HL-60 (cell line): ENCODE measurements at regions not wholly inside any gene's neighbourhood (a gene's known extent, or its start where the extent isn't known, plus 50 kb on each side); places are given as distances from the start of the nearest gene placed in this dataset.

Experiments
- CTCF ChIP-seq: IDR thresholded peaks from one replicate; pipeline ENCODE4 v1.5.1; 2011; ENCODE audit warnings: low read length, control low read depth, inconsistent platforms; ENCODE audit not compliant: insufficient read depth
- GABPA ChIP-seq: IDR thresholded peaks from 2 replicates; pipeline ENCODE4 v1.6.1; 2012; ENCODE audit warnings: low read depth
- POLR2AphosphoS5 ChIP-seq: IDR thresholded peaks from 2 replicates; pipeline ENCODE4 v1.6.1; 2012; ENCODE audit warnings: low read depth
- REST ChIP-seq: IDR thresholded peaks from 2 replicates; pipeline ENCODE4 v1.6.1; 2012; ENCODE audit warnings: low read depth; ENCODE audit not compliant: insufficient replicate concordance

GRCh38 chrX:42992199-42992943 is 214.4 kb upstream of the PPP1R2C start:
- TF ChIP-seq CTCF = no peak
- TF ChIP-seq POLR2AphosphoS5 = no peak
- TF ChIP-seq GABPA = no peak
- no peak for TF ChIP-seq REST
